Lung (tissue), 11 donors: ENCODE measurements at regions not wholly inside any gene's neighbourhood (a gene's known extent, or its start where the extent isn't known, plus 50 kb on each side); places are given as distances from the start of the nearest gene placed in this dataset.

Experiments
- ATAC-seq: fragments of 200-7000 bp; cut with Tn5 transposase; one replicate; pipeline ENCODE4 v1.9.1; 2020; ENCODE audit warnings: moderate number of reproducible peaks; ENCODE audit not compliant: insufficient read depth, low FRiP score
- DNase-seq, 3 donors: peaks; one replicate each; pipeline ENCODE4 v3.0.0-alpha.2; 2013 to 2017
- H3K27ac ChIP-seq, 2 donors: one replicate each; pipeline ENCODE4 v1.5.1; 2013; ENCODE audit warnings: mild to moderate bottlenecking in 2 of 2, moderate library complexity in 2 of 2, control low read depth in 1 of 2, inconsistent platforms in 1 of 2, low read depth in 1 of 2, low read length in 1 of 2
- H3K27me3 ChIP-seq, 3 donors: one replicate each; pipeline ENCODE4 v1.5.1; 2013; ENCODE audit warnings: low read length in 2 of 3; ENCODE audit not compliant: control insufficient read depth in 3 of 3, insufficient read depth in 3 of 3
- H3K36me3 ChIP-seq, 4 donors: one replicate each; pipeline ENCODE4 v1.5.1; 2013; ENCODE audit warnings: low read length in 4 of 4, mild to moderate bottlenecking in 1 of 4, moderate library complexity in 1 of 4; ENCODE audit not compliant: control insufficient read depth in 4 of 4, insufficient read depth in 4 of 4
- H3K4me1 ChIP-seq, 5 donors: one replicate each; pipeline ENCODE4 v1.5.1; 2013; ENCODE audit warnings: low read length in 5 of 5, mild to moderate bottlenecking in 2 of 5, moderate library complexity in 1 of 5; ENCODE audit not compliant: control insufficient read depth in 5 of 5, insufficient read depth in 5 of 5
- H3K4me3 ChIP-seq: one replicate; pipeline ENCODE4 v1.5.1; 2013; ENCODE audit warnings: mild to moderate bottlenecking, control low read depth, moderate library complexity
- H3K9ac ChIP-seq, 2 donors: one replicate each; pipeline ENCODE4 v1.5.1; 2013; ENCODE audit warnings: low read length in 2 of 2, control low read depth in 1 of 2; ENCODE audit not compliant: insufficient read depth in 1 of 2
- H3K9me3 ChIP-seq, 4 donors: one replicate each; pipeline ENCODE4 v1.5.1; 2013; ENCODE audit warnings: low read length in 3 of 4, mild to moderate bottlenecking in 1 of 4, moderate library complexity in 1 of 4; ENCODE audit not compliant: control insufficient read depth in 4 of 4, insufficient read depth in 3 of 4
- WGBS, 2 donors: extraction: QIAGEN DNeasy Blood & Tissue Kit; methylation state at CpG; one replicate each; pipeline ENCODE4 v1.1.7; 2013; 5-methylcytosine and 5-hydroxymethylcytosine counted together
- TF ChIP-seq, protein P1 (sequence below): IDR thresholded peaks from 2 replicates; pipeline ENCODE4 v1.5.1; 2012; ENCODE audit warnings: mild to moderate bottlenecking; ENCODE audit errors: control extremely low read depth, extremely low read depth
- donor health status: control.
- donor health status: control.
- donor health status: Bipolar disorder and iron deficiency.
- donor health status: healthy.
- donor health status: DM: yes; HTN: yes; CAD: no.

DNA sequence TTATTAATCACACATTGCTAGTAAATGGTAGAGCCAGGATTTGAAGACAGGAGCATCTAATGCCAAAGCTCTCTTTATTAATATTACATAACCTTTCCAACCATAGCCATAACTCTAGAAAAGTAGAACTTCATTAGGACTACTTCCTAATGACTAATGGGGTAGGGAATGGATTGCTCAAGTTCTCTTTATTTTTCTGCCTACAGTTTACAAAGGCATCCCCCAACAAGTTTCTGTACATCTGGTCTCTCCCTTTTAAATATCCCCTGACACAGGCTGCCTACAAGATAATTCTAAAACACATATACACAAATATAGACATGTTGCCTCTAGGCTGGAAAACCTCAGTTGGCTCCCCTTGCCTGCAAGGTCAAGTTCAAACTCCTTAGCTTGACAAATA lies 534.9 kb downstream of the SOX6 start:
- ATAC-seq: no peak
- Histone ChIP-seq H3K4me1 (peaks cover 2 to 12% (median 4%) of the 10 kb centered on the region in 5 donors), H3K27ac (no peak overlapping the region), H3K4me3 (no peak overlapping the region), H3K9me3 (no peaks in the 10 kb centered on the region), H3K9ac (no peak overlapping the region), H3K36me3 (no peaks in the 10 kb centered on the region), H3K27me3 (no peaks in the 10 kb centered on the region)
- DNase-seq: no peak
- TF ChIP-seq, protein P1, sequence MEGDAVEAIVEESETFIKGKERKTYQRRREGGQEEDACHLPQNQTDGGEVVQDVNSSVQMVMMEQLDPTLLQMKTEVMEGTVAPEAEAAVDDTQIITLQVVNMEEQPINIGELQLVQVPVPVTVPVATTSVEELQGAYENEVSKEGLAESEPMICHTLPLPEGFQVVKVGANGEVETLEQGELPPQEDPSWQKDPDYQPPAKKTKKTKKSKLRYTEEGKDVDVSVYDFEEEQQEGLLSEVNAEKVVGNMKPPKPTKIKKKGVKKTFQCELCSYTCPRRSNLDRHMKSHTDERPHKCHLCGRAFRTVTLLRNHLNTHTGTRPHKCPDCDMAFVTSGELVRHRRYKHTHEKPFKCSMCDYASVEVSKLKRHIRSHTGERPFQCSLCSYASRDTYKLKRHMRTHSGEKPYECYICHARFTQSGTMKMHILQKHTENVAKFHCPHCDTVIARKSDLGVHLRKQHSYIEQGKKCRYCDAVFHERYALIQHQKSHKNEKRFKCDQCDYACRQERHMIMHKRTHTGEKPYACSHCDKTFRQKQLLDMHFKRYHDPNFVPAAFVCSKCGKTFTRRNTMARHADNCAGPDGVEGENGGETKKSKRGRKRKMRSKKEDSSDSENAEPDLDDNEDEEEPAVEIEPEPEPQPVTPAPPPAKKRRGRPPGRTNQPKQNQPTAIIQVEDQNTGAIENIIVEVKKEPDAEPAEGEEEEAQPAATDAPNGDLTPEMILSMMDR: no peak

DNA sequence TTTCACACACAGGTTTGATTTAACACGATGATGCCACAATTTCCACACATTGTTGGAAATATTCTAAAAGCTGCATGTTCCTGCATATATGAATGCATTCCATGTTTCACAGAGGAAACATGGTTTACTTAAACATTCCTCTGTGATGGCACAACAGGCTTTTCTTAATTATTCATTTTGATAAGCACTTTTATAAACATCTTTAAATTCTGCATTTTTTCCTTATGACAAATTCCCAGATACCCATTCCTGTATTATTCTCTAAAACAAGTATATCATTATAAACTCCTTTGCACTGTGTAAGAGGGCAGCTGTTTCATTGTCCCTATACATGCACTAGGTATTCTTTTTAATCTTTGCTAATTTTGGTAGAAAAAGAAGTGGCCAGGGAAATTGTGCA lies 532.3 kb downstream of the SOX6 start:
- 73 to 78% methylated on average over 1 of the region's 1 CpG for WGBS, 2 donors
- no peaks in the 10 kb centered on the region for H3K27me3 ChIP-seq
- H3K27ac ChIP-seq: no peak overlapping the region
- no peaks in the 10 kb centered on the region for H3K36me3 ChIP-seq
- no peak overlapping the region for H3K9ac ChIP-seq
- H3K4me1 ChIP-seq: peaks cover 0 to 18% (median 8%) of the 10 kb centered on the region in 5 donors
- ATAC-seq (no peak), DNase-seq (no peak)
- no peak overlapping the region for H3K4me3 ChIP-seq
- no peaks in the 10 kb centered on the region for H3K9me3 ChIP-seq
- TF ChIP-seq, protein P1: no peak

DNA sequence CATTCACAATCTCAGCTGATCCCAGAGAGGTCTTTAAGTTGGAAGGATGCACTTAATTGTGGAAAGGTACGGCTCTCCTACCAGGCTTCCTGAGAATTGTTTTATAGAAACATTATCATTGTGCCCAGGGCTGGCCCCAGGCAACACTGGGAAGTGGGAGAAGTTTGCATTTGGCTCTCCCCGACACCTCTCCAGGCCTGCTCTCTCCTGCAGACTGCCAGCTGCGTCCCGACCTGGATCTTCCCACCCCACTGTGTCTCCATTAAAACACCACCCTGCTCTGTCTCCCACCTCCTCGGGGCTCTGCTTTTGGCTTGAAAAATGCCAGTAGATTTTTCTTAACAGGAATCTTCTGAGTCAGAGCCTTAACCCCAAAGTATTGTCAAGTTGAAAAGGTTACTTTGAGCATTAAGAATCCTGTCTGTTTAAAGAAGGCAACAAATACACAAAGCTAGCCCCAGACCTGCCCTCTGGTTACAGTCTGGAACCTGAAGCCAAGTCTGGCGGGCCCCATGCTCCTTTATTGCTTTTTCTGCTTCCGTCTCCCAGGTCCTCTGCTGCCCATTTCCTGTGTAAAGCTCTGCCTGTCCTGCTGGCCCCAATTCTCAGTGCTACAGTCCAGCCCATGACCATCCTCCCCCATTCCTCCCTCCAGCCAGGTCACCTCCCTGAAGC lies 530.2 kb downstream of the SOX6 start:
- DNase-seq (no peak), ATAC-seq (no peak)
- no peak overlapping the region for H3K4me3 ChIP-seq
- H3K27me3 ChIP-seq: no peaks in the 10 kb centered on the region
- no peaks in the 10 kb centered on the region for H3K36me3 ChIP-seq
- no peaks in the 10 kb centered on the region for H3K9me3 ChIP-seq
- no peak overlapping the region for H3K27ac ChIP-seq
- 78 to 84% methylated on average over 7 of the region's 7 CpGs for WGBS, 2 donors
- TF ChIP-seq, protein P1: no peak
- no peak overlapping the region for H3K9ac ChIP-seq
- H3K4me1 ChIP-seq: peaks cover 0 to 32% (median 8%) of the 10 kb centered on the region in 5 donors

DNA sequence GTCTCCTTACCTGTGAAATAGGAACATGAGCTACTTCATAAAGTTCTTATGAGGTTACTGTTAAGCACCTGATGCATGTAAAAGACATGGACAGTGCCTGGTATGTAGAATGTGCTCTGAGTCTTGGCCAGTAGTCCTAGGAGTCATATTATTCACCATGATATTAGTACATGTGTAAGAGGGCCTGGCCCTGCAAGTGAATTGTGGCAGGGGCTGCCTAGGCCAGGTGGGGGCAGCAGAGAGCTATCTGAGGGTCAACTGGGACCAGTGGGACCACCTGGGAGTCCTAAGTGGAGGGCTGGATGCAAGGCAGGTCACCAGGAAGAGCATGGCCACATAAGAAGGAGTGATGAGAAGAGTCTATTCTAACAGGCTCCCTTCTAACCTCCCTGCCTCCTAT lies 529.5 kb downstream of the SOX6 start:
- Histone ChIP-seq H3K36me3 (no peaks in the 10 kb centered on the region), H3K27me3 (no peaks in the 10 kb centered on the region), H3K4me3 (no peak overlapping the region), H3K9me3 (no peaks in the 10 kb centered on the region), H3K4me1 (peaks cover 0 to 32% (median 8%) of the 10 kb centered on the region in 5 donors), H3K27ac (no peak overlapping the region), H3K9ac (no peak overlapping the region)
- ATAC-seq (peak; percentile 49), DNase-seq (peak in 2 of 3 donors; percentile 52 to 61)
- TF ChIP-seq, protein P1: no peak
